Liver (tissue), 8 donors: ENCODE measurements at regions not wholly inside any gene's neighbourhood (a gene's known extent, or its start where the extent isn't known, plus 50 kb on each side); places are given as distances from the start of the nearest gene placed in this dataset.

Source experiments
- DNase-seq: peaks from one replicate; pipeline ENCODE4 v3.0.0-alpha.2; 2017; ENCODE audit warnings: low spot score
- H3K27ac ChIP-seq, 2 donors: one replicate each; pipeline ENCODE4 v1.7.0; 2013; ENCODE audit warnings: inconsistent platforms in 2 of 2, low read length in 2 of 2, control low read depth in 1 of 2, low read depth in 1 of 2, mild to moderate bottlenecking in 1 of 2
- H3K27me3 ChIP-seq, 4 donors: one replicate each; pipeline versions ENCODE4 v1.6.1 to v1.7.0; 2013; ENCODE audit warnings: low read length in 3 of 4, inconsistent platforms in 1 of 4, mild to moderate bottlenecking in 1 of 4, moderate library complexity in 1 of 4; ENCODE audit not compliant: control insufficient read depth in 4 of 4, insufficient read depth in 4 of 4
- H3K36me3 ChIP-seq, 4 donors: one replicate each; pipeline versions ENCODE4 v1.6.1 to v1.7.0; 2013; ENCODE audit warnings: low read length in 3 of 4, mild to moderate bottlenecking in 3 of 4, low read depth in 1 of 4, moderate library complexity in 1 of 4; ENCODE audit not compliant: control insufficient read depth in 4 of 4, insufficient read depth in 3 of 4
- H3K4me1 ChIP-seq, 4 donors: one replicate each; pipeline versions ENCODE4 v1.6.1 to v1.7.0; 2013; ENCODE audit warnings: low read length in 3 of 4, mild to moderate bottlenecking in 3 of 4, moderate library complexity in 1 of 4; ENCODE audit not compliant: control insufficient read depth in 4 of 4, insufficient read depth in 4 of 4
- H3K4me3 ChIP-seq, 3 donors: one replicate each; pipeline versions ENCODE4 v1.6.1 to v1.7.0; 2013; ENCODE audit warnings: low read length in 3 of 3, control low read depth in 1 of 3, low read depth in 1 of 3, mild to moderate bottlenecking in 1 of 3
- H3K9ac ChIP-seq, 2 donors: one replicate each; pipeline ENCODE4 v1.7.0; 2013; ENCODE audit warnings: low read length in 2 of 2, mild to moderate bottlenecking in 2 of 2, moderate library complexity in 2 of 2, control low read depth in 1 of 2, low read depth in 1 of 2
- H3K9me3 ChIP-seq, 4 donors: one replicate each; pipeline versions ENCODE4 v1.6.1 to v1.7.0; 2013; ENCODE audit warnings: low read length in 3 of 4; ENCODE audit not compliant: control insufficient read depth in 4 of 4
- ATF3 ChIP-seq: IDR thresholded peaks from 2 replicates; pipeline ENCODE4 v1.6.1; 2016; ENCODE audit warnings: antibody characterized with exemption
- CTCF ChIP-seq: fragments of 150-350 bp; IDR thresholded peaks from 2 replicates; pipeline ENCODE4 v1.5.1; 2017; ENCODE audit warnings: improper control_type of control experiment, low read depth, low read length; ENCODE audit not compliant: missing input control
- GABPA ChIP-seq, 2 donors: IDR thresholded peaks in 1 of 2; conservative IDR thresholded peaks in 1 of 2; 2 replicates each; pipeline ENCODE4 v1.6.1; 2016; ENCODE audit warnings: antibody characterized with exemption in 2 of 2, mild to moderate bottlenecking in 1 of 2, moderate library complexity in 1 of 2
- HNF4G ChIP-seq: IDR thresholded peaks from 2 replicates; pipeline ENCODE4 v1.6.1; 2016; ENCODE audit warnings: antibody characterized with exemption
- JUND ChIP-seq, 2 donors: IDR thresholded peaks; 2 replicates each; pipeline ENCODE4 v1.6.1; 2016; ENCODE audit warnings: antibody characterized with exemption in 2 of 2
- MAX ChIP-seq: IDR thresholded peaks from 2 replicates; pipeline ENCODE4 v1.6.1; 2016; ENCODE audit warnings: antibody characterized with exemption
- RAD21 ChIP-seq, 2 donors: IDR thresholded peaks; 2 replicates each; pipeline ENCODE4 v1.6.1; 2016; ENCODE audit warnings: antibody characterized with exemption in 2 of 2, mild to moderate bottlenecking in 2 of 2
- REST ChIP-seq: IDR thresholded peaks from 2 replicates; pipeline ENCODE4 v1.6.1; 2016; ENCODE audit warnings: antibody characterized with exemption, mild to moderate bottlenecking
- RXRA ChIP-seq, 2 donors: IDR thresholded peaks; 2 replicates each; pipeline ENCODE4 v1.6.1; 2017 to 2018; ENCODE audit warnings: antibody characterized with exemption in 2 of 2, mild to moderate bottlenecking in 1 of 2
- SP1 ChIP-seq: IDR thresholded peaks from 2 replicates; pipeline ENCODE4 v1.6.1; 2018; ENCODE audit warnings: antibody characterized with exemption, mild to moderate bottlenecking
- YY1 ChIP-seq: IDR thresholded peaks from 2 replicates; pipeline ENCODE4 v1.6.1; 2016; ENCODE audit warnings: antibody characterized with exemption, mild to moderate bottlenecking
- ZBTB33 ChIP-seq: IDR thresholded peaks from 2 replicates; pipeline ENCODE4 v1.6.1; 2016; ENCODE audit warnings: antibody characterized with exemption
- WGBS: extraction: QIAGEN DNeasy Blood & Tissue Kit; methylation state at CpG from one replicate; pipeline ENCODE4 v1.1.7; 2013; 5-methylcytosine and 5-hydroxymethylcytosine counted together
- donor health status: healthy.
- donor health status: healthy.
- donor health status: healthy.
- donor health status: healthy.
- donor health status: healthy.

GRCh38 chr12:59158681-59159080 is 238.4 kb upstream of the LRIG3 start (continued):
- TF ChIP-seq REST: no peak

- no peak for DNase-seq
- Histone ChIP-seq H3K36me3 (no peaks in the 10 kb centered on the region), H3K27me3 (no peaks in the 10 kb centered on the region), H3K9ac (no peak overlapping the region), H3K4me1 (no peaks in the 10 kb centered on the region), H3K9me3 (peaks cover 2 to 7% (median 4%) of the 10 kb centered on the region in 4 donors), H3K4me3 (no peak overlapping the region), H3K27ac (no peak overlapping the region)
- WGBS: 62% methylated on average over 3 of the region's 3 CpGs
- TF ChIP-seq GABPA (IDR thresholded peaks at IDR 0.05 in 1 of 2, conservative IDR thresholded peaks at IDR 0.05 in 1 of 2) (no peak), YY1 (no peak), CTCF (no peak), SP1 (no peak), ZBTB33 (no peak), JUND (IDR thresholded peaks at IDR 0.05) (no peak)
Observed at GRCh38 chr12:59158066-59158465, 237.8 kb upstream of the LRIG3 start.

- no peak overlapping the region for H3K4me3 ChIP-seq
- TF ChIP-seq MAX (no peak), RXRA (IDR thresholded peaks at IDR 0.05) (no peak), GABPA (IDR thresholded peaks at IDR 0.05 in 1 of 2, conservative IDR thresholded peaks at IDR 0.05 in 1 of 2) (no peak), HNF4G (no peak), ZBTB33 (no peak), ATF3 (no peak), JUND (IDR thresholded peaks at IDR 0.05) (no peak), RAD21 (IDR thresholded peaks at IDR 0.05) (no peak)
- no peak overlapping the region for H3K9ac ChIP-seq
- H3K4me1 ChIP-seq: no peaks in the 10 kb centered on the region
- H3K9me3 ChIP-seq: peaks cover 2 to 7% (median 4%) of the 10 kb centered on the region in 4 donors
- DNase-seq: no peak
- no peaks in the 10 kb centered on the region for H3K36me3 ChIP-seq
- H3K27me3 ChIP-seq: no peaks in the 10 kb centered on the region
- no peak overlapping the region for H3K27ac ChIP-seq
Observed at GRCh38 chr12:59155448-59155847, 235.1 kb upstream of the LRIG3 start.
